ENCODE measurements at regions not wholly inside any gene's neighbourhood (a gene's known extent, or its start where the extent isn't known, plus 50 kb on each side); places are given as distances from the start of the nearest gene placed in this dataset.

DNA sequence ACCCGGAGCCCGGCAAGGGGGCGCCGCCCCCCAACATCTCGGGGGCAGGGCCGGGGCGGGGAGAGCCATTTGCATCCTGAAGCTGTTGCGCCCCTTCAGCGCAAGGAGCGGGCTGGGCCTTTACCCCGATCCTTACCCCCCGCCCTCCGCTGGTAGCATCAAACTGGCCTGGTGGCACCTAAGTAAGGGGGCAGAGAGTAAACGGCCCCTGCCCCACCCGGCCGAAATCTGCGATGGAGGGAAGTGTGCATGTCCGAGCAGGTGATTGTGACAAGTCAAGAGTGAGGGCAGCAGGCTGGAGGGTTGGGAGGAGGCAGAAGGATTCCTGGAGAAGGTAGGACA is 101.2 kb downstream of the ESM1 start:
- TF ChIP-seq, protein P1, sequence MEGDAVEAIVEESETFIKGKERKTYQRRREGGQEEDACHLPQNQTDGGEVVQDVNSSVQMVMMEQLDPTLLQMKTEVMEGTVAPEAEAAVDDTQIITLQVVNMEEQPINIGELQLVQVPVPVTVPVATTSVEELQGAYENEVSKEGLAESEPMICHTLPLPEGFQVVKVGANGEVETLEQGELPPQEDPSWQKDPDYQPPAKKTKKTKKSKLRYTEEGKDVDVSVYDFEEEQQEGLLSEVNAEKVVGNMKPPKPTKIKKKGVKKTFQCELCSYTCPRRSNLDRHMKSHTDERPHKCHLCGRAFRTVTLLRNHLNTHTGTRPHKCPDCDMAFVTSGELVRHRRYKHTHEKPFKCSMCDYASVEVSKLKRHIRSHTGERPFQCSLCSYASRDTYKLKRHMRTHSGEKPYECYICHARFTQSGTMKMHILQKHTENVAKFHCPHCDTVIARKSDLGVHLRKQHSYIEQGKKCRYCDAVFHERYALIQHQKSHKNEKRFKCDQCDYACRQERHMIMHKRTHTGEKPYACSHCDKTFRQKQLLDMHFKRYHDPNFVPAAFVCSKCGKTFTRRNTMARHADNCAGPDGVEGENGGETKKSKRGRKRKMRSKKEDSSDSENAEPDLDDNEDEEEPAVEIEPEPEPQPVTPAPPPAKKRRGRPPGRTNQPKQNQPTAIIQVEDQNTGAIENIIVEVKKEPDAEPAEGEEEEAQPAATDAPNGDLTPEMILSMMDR (conservative IDR thresholded peaks at IDR 0.05 in 1 of 2, IDR thresholded peaks at IDR 0.05 in 1 of 2; ENCODE audit: low read depth in 1 of 2, low read length in 2 of 2), result no peak
- TF ChIP-seq EZH2 (IDR thresholded peaks at IDR 0.05; ENCODE audit: low read length, missing control alignments), result no peak
